Gastrocnemius medialis (tissue), 4 donors: ENCODE measurements at regions not wholly inside any gene's neighbourhood (a gene's known extent, or its start where the extent isn't known, plus 50 kb on each side); places are given as distances from the start of the nearest gene placed in this dataset.

Experiments used
- ATAC-seq, 2 donors: fragments of 150-250 bp; one replicate each; pipeline ENCODE4 v1.9.1; 2016
- DNase-seq, 2 donors: peaks; one replicate each; pipeline ENCODE4 v3.0.0-alpha.2; 2019
- H3K27ac ChIP-seq, 4 donors: fragments of 200-600 bp; sonication (generic); 1 replicate in 1 of 4; 2 replicates in 3 of 4; pipeline ENCODE4 v1.5.1; 2016 to 2018; ENCODE audit warnings: mild to moderate bottlenecking in 2 of 4, moderate library complexity in 1 of 4
- H3K27me3 ChIP-seq, 3 donors: fragments of 200-600 bp; sonication (generic) in 2 of 3; 1 replicate in 1 of 3; 2 replicates in 2 of 3; pipeline versions ENCODE4 v1.5.1 to v1.6.0; 2016 to 2019; ENCODE audit warnings: mild to moderate bottlenecking in 1 of 3, moderate library complexity in 1 of 3
- H3K36me3 ChIP-seq, 2 donors: fragments of 200-600 bp; sonication (generic) in 1 of 2; one replicate each; pipeline ENCODE4 v1.5.1; 2017 to 2018
- H3K4me1 ChIP-seq, 2 donors: fragments of 200-600 bp; sonication (generic) in 1 of 2; one replicate each; pipeline ENCODE4 v1.5.1; 2016 to 2017; ENCODE audit warnings: mild to moderate bottlenecking in 2 of 2
- H3K4me3 ChIP-seq, 4 donors: fragments of 200-600 bp; sonication (generic) in 3 of 4; 1 replicate in 1 of 4; 2 replicates in 3 of 4; pipeline ENCODE4 v1.5.1; 2016 to 2019; ENCODE audit warnings: mild to moderate bottlenecking in 2 of 4
- H3K9me3 ChIP-seq, 3 donors: fragments of 200-600 bp; sonication (generic) in 2 of 3; 1 replicate in 1 of 3; 2 replicates in 2 of 3; pipeline ENCODE4 v1.5.1; 2016 to 2019
- CTCF ChIP-seq, 5 experiments: fragments of 450-650 bp in 3 of 5; fragments of 200-600 bp in 2 of 5; sonication (generic) in 2 of 5; IDR thresholded peaks in 4 of 5; conservative IDR thresholded peaks in 1 of 5; 1 replicate in 4 of 5; 2 replicates in 1 of 5; pipeline ENCODE4 v1.5.1; 2016 to 2019; ENCODE audit warnings: antibody characterized with exemption in 5 of 5, mild to moderate bottlenecking in 3 of 5, moderate library complexity in 3 of 5
- POLR2A ChIP-seq, 2 donors: fragments of 450-650 bp; IDR thresholded peaks; one replicate each; pipeline ENCODE4 v1.6.1; 2017; ENCODE audit warnings: antibody characterized with exemption in 2 of 2, mild to moderate bottlenecking in 2 of 2, moderate library complexity in 2 of 2
- in situ Hi-C, 4 donors: fragments of 200-750 bp; cut with MboI; loops; one replicate each; pipeline versions ENCODE4 v1.15.0 to v1.8.0; 2017; ENCODE audit warnings: low sequenced_read_pairs in 4 of 4
- intact Hi-C: fragments of 100-400 bp; cut with DNase I; formaldehyde crosslinking; loops from one replicate; pipeline ENCODE4 v1.15.1; 2023; ENCODE audit warnings: low total_unique reads

- Histone ChIP-seq H3K9me3 (no peaks in the 10 kb centered on the region), H3K4me3 (no peak overlapping the region), H3K27me3 (no peaks in the 10 kb centered on the region), H3K27ac (no peak overlapping the region), H3K4me1 (no peaks in the 10 kb centered on the region), H3K36me3 (no peaks in the 10 kb centered on the region)
- ATAC-seq: no peak
- DNase-seq: no peak
- TF ChIP-seq CTCF (IDR thresholded peaks at IDR 0.05 in 4 of 5, conservative IDR thresholded peaks at IDR 0.05 in 1 of 5): no peak
- no peak for TF ChIP-seq POLR2A (IDR thresholded peaks at IDR 0.05)
- in situ Hi-C loops (no loop called here), intact Hi-C loops (no loop called here)
These were observed 422.5 kb upstream of the PDE3A start for GRCh38 chr12:19945559-19946435.

- intact Hi-C loops: no loop called here
- ATAC-seq (peak in 1 of 2 donors; percentile 46), DNase-seq (no peak)
- no peak for TF ChIP-seq POLR2A (IDR thresholded peaks at IDR 0.05)
- H3K27me3 ChIP-seq: no peaks in the 10 kb centered on the region
- H3K36me3 ChIP-seq: no peaks in the 10 kb centered on the region
- H3K27ac ChIP-seq: no peak overlapping the region
- in situ Hi-C loops: no loop called here
- no peak overlapping the region for H3K4me3 ChIP-seq
- H3K4me1 ChIP-seq: no peaks in the 10 kb centered on the region
- no peaks in the 10 kb centered on the region for H3K9me3 ChIP-seq
These were observed 421.8 kb upstream of the PDE3A start for GRCh38 chr12:19946550-19946949.

- H3K4me1 ChIP-seq: no peaks in the 10 kb centered on the region
- no peaks in the 10 kb centered on the region for H3K27me3 ChIP-seq
- DNase-seq: no peak
- no peaks in the 10 kb centered on the region for H3K36me3 ChIP-seq
- in situ Hi-C loops (no loop called here), intact Hi-C loops (no loop called here)
- TF ChIP-seq POLR2A (IDR thresholded peaks at IDR 0.05) (no peak), CTCF (IDR thresholded peaks at IDR 0.05 in 4 of 5, conservative IDR thresholded peaks at IDR 0.05 in 1 of 5) (no peak)
- no peak overlapping the region for H3K27ac ChIP-seq
- H3K4me3 ChIP-seq: no peak overlapping the region
- ATAC-seq: no peak
- no peaks in the 10 kb centered on the region for H3K9me3 ChIP-seq
These were observed 421.0 kb upstream of the PDE3A start for GRCh38 chr12:19947344-19947743.

GRCh38 chr12:19951664-19952063 is 416.7 kb upstream of the PDE3A start:
- no peak for ATAC-seq
- H3K9me3 ChIP-seq: no peaks in the 10 kb centered on the region
- in situ Hi-C loops: no loop called here
- H3K36me3 ChIP-seq: no peaks in the 10 kb centered on the region
- no peaks in the 10 kb centered on the region for H3K4me1 ChIP-seq
- H3K4me3 ChIP-seq: no peak overlapping the region
- no peak for DNase-seq
- H3K27me3 ChIP-seq: no peaks in the 10 kb centered on the region
- intact Hi-C loops: no loop called here
- H3K27ac ChIP-seq: no peak overlapping the region
- TF ChIP-seq CTCF (IDR thresholded peaks at IDR 0.05 in 4 of 5, conservative IDR thresholded peaks at IDR 0.05 in 1 of 5) (no peak), POLR2A (IDR thresholded peaks at IDR 0.05) (no peak)

GRCh38 chr12:19953734-19954133 is 414.6 kb upstream of the PDE3A start:
- no peak for DNase-seq
- TF ChIP-seq CTCF (IDR thresholded peaks at IDR 0.05 in 4 of 5, conservative IDR thresholded peaks at IDR 0.05 in 1 of 5): no peak
- no peak for TF ChIP-seq POLR2A (IDR thresholded peaks at IDR 0.05)
- Histone ChIP-seq H3K27me3 (no peaks in the 10 kb centered on the region), H3K36me3 (no peaks in the 10 kb centered on the region), H3K4me1 (no peaks in the 10 kb centered on the region), H3K4me3 (no peak overlapping the region), H3K27ac (no peak overlapping the region), H3K9me3 (no peaks in the 10 kb centered on the region)
- no peak for ATAC-seq
- intact Hi-C loops: no loop called here
- in situ Hi-C loops: no loop called here
